ENCODE measurements at regions not wholly inside any gene's neighbourhood (a gene's known extent, or its start where the extent isn't known, plus 50 kb on each side); places are given as distances from the start of the nearest gene placed in this dataset.

- no peak for DNase-seq
These were observed 135.3 kb upstream of the MAP9 start for GRCh38 chr4:155512046-155512445.

GRCh38 chr4:155510771-155511170 is 134.0 kb upstream of the MAP9 start:
- DNase-seq = no peak

GRCh38 chr4:155509555-155509954 is 132.8 kb upstream of the MAP9 start:
- DNase-seq = no peak

GRCh38 chr4:155506745-155507144 is 130.0 kb upstream of the MAP9 start:
- DNase-seq = peak; percentile 33

DNA sequence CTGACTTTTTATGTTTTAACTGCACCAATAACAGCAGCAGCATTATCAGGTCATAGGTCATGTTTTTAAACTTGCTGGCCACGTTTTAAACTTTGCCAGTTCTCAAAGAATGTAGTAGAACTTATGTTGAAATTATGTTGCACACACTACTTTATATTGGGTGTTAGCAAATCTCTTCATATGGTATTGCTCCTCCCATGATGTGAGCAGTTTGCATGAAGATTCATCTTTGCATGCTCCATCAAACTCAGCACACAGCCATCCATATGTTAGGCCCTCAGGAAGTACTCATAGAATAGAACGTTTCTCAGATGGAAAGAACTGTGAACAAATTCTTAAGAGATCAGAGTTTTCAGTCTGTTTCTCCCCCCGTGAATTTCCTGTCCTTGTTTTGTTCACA is 128.6 kb upstream of the MAP9 start:
- no peak for DNase-seq

GRCh38 chr4:155497306-155497705 is 120.5 kb upstream of the MAP9 start:
- DNase-seq = no peak

GRCh38 chr4:155496294-155496626 is 119.5 kb upstream of the MAP9 start:
- DNase-seq = no peak

DNA sequence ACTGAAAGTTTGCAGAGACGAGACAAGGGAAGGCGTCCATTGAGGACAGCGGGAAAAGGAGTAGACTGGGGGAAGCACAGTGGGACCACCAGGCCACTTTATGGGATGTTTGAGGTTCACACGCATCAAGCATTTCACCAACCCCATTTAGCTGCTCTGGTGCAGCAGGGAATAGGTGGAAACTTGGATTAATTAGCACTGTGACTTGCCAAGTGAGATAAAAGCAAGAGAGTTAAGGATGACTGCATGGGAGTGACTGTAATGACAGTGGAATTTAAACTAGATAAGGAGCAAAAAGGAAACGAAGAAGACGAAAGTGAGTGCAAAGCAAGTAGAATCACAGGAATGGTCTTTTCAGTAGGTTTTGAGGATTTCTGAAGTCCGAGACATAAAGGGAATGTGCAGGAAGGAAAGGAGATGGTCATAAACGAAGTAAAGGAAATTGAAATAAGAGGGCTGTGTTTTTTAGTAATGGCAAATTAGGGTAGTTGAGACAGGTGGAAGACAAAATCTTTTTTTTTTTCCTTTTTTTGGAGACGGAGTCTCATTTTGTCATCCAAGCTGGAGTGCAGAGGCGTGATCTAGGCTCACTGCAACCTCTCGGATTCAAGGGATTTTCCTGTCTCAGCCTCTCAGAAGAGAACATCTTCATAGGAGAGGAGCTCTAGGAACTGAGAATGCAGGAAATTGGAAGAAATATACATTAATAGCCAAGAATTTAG is 119.0 kb upstream of the MAP9 start:
- DNase-seq = no peak

DNA sequence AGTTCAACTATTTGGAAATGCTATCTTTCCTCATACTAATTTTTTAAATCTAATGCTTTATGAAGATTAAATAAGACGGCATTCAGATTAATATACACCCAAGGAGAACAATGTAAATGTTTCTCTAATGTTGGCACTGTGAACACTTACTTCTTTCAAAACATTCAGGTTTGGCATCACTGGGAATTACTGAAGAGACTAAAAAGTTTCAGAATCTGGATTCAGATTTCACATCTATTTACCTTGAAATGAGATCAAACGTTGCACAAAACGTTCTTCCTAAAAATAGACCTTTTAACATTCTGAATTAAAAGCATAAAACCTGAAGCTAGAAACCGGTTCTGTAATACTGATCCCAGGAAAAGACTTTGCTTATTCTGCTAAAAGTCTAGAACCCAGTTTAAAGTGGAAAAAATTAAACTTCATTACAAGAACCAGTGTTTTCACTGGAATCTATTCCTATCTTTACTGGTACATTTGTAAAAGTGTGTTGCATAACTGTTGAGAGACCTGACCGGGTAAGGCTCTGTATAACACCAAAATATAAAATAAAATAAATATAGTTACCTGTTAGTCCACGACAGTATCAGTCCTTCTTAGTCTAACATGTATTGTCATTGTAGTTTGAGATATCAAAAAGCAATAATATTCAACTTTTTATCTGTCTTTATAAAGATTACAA is 117.4 kb upstream of the MAP9 start:
- no peak for DNase-seq

- peak; percentile 21 for DNase-seq
These were observed 114.8 kb upstream of the MAP9 start for GRCh38 chr4:155491336-155492120.

DNA sequence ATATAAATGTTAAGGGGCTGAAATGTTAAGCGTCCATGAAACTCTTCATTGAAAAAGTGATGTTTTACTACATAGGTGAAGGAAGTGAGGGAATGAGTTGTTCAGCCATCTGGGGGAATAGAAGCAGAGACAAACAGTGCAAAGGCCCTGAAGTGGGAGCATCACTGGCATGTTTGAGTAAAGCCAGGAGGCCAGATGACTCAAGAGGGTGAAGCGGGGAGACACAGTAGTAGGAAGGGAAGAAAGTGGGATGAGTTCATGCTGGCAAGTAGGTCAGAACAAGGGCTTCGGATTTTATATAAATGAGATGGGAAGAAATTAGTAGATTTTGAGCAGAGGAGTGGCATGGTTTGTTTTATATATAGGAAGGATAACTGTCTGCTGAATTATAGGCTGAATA is 112.5 kb upstream of the MAP9 start:
- no peak for DNase-seq

- DNase-seq = no peak
These were observed 111.9 kb upstream of the MAP9 start for GRCh38 chr4:155488691-155489090.

DNA sequence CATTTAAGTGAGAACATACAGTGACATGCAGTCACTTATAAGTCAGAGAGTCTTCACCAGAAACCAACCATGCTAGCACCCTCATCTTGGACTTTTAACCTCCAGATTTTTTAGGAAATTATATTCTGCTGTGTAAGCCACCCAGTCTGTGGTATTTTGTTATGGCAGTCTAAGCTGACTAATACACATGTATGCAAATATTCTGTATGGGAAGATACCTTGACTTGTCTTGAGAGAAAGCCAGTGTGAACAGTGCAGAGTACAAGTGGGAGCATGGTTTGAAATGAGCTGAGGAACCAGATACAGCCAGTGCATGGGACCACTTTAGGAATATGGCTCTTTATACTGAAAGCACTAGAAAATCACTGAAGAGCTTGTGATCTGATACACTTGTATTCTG is 110.4 kb upstream of the MAP9 start:
- no peak for DNase-seq

GRCh38 chr4:155481150-155481549 is 104.4 kb upstream of the MAP9 start:
- no peak for DNase-seq

DNA sequence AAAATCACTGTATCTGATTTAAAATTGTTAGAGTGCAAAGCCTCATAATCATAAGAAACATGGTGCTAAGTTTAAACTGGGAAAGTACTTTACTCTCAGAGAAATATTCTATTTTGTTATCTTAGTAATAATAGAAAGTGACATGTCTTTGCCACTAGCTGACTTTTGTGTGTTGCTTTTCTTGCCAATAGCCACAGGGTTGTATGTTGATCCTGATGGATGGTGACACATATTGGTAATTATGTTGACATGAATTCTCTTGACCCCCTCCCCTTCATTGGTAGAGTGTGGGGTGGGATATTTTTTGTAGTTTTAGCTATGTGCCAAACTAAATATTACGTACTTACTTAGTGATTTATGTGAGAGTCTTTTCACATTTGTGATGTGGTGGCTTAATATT is 103.1 kb upstream of the MAP9 start:
- no peak for DNase-seq

DNA sequence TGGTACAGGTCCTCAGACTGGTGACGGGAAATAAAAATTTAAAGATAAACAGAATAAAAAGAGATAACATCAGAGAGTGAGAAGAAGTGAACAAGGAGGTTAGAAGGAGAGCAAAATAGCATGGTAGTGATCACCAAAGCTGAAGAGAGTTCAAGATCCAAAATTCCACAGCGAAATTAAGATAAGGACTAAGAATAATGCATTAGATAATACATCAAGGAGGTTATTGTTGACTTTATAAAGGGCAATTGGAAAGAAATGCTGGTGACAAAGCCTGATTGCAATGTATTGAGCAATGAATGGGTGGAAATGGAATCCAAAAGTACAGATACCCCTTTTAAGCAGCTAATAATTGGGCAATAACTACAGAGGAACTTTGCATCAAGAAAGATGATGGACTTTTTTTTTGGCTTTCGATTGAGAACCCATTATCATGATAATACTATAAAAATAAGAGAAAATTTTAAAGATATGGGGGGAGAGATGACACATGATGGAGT is 101.6 kb upstream of the MAP9 start:
- no peak for DNase-seq

GRCh38 chr4:155474758-155475157 is 98.0 kb upstream of the MAP9 start:
- no peak for DNase-seq

DNA sequence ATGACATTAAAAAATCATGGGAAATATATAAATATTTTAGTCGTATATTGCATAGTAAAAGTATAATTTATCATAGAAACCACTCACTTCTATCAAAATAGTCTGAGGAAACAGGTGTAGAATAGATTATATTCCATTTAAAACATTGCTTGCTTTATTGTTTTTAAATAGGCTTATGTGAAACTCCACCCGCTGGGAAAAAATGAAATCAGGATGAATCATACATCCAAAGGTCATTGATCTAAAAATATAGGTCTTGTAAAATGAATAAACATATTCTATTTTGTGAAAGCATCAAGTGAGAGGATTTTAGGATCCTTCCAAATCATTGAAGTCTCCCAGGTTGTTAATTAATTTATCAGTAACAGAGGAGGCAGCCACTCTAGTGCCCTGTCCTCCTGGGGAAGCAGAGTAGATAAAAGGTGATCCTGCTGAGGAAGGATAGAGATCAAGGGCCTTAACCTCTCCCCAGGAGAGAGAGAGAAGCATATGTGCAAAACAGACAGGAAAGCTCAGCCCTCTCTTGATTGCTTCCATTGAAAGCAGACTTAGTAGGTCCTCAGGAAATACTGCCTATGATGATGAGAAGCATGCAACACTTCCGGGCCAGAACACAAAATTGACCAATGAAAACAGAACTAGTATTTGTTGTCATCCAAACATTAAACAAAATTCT is 96.8 kb upstream of the MAP9 start:
- no peak for DNase-seq

GRCh38 chr4:155468282-155468681 is 91.5 kb upstream of the MAP9 start:
- no peak for DNase-seq

DNA sequence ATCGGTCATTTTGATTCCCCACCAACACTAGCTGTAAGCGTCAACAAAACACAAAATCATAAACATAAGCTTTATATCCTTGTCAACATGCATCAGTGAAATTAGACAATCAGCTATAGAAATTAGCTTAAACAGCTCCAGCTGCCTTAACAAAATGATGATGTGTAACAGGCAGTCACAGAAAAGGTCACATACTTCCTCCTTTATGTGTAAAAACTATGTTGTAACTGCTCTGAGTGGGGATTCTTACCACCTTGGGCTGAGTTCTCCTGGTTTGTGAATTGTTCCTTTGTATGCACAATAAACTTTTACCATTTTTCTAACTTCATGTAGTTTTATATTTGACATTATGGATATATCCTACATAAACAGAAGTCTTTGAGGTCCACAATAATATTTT is 73.9 kb upstream of the MAP9 start:
- DNase-seq = no peak

DNA sequence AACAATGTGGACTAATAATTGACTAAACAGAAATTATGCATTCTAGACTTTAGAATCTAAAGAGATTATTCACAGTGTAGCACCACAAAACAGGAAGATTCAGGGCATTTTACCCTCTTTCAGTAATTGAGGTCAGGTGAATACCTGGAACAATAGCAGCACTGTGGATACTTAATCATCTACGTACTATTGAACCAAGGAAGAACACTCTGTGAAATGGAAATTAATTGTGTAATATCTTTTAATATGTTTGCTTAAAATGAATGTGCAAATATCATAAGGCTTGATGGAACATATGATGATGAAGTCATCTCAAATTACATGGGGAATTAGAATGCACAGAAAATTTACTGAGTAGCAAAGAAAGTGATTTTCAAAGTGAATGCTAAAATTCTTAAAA is 68.5 kb upstream of the MAP9 start:
- no peak for DNase-seq

DNA sequence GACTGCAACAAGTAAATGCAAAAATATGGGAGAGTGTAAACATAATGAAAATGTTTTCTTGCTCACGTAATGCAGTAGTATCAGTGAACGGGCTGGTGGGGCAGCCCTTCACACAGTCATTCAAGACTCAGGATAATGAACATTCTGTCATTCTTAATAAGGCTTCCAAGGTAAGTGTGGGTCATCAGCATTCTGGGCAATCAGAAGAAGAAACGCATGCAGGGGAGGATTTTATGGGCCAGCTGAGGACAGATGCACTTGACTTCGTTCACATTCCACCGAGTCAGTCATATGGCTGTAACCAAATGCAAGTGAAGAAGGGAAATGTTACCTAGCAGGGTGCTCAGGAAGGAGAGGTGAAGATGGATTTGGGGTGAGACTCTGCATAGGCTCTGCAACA is 68.0 kb upstream of the MAP9 start:
- no peak for DNase-seq
